ENCODE measurements at regions not wholly inside any gene's neighbourhood (a gene's known extent, or its start where the extent isn't known, plus 50 kb on each side); places are given as distances from the start of the nearest gene placed in this dataset.

DNA sequence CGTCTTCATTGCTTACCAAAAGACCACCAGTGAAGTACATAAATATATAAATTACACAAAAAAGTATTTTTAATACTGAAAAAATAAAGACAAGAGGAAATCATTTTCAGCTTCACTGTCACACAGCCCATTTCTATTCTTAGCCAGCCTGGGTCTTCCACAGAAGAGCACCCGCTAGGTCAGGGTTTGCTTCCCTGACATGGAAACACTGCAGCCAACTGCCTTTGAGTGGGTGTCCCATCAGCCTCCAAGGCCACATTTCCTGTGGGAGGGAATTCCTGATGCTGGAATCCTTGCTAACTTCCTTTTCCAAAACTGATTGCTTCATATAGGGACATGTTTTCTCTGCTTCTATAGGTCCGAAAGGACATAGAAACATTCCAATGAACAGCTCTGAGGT is 137.8 kb upstream of the CAV2 start:
- no peak for TF ChIP-seq POLR2A (IDR thresholded peaks at IDR 0.05)
- TF ChIP-seq, protein P1, sequence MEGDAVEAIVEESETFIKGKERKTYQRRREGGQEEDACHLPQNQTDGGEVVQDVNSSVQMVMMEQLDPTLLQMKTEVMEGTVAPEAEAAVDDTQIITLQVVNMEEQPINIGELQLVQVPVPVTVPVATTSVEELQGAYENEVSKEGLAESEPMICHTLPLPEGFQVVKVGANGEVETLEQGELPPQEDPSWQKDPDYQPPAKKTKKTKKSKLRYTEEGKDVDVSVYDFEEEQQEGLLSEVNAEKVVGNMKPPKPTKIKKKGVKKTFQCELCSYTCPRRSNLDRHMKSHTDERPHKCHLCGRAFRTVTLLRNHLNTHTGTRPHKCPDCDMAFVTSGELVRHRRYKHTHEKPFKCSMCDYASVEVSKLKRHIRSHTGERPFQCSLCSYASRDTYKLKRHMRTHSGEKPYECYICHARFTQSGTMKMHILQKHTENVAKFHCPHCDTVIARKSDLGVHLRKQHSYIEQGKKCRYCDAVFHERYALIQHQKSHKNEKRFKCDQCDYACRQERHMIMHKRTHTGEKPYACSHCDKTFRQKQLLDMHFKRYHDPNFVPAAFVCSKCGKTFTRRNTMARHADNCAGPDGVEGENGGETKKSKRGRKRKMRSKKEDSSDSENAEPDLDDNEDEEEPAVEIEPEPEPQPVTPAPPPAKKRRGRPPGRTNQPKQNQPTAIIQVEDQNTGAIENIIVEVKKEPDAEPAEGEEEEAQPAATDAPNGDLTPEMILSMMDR (IDR thresholded peaks at IDR 0.05): no peak
- 74 to 88% methylated on average over 3 of the region's 3 CpGs for WGBS, 2 donors
- Histone ChIP-seq H3K27ac (no peak overlapping the region), H3K4me1 (no peaks in the 10 kb centered on the region), H3K36me3 (ENCODE audit: low read depth, missing control alignments) (no peaks in the 10 kb centered on the region), H3K4me3 (no peak overlapping the region), H3K27me3 (no peaks in the 10 kb centered on the region), H3K9me3 (no peaks in the 10 kb centered on the region)
- intact Hi-C loops (cut with DNase I; ENCODE audit: low total_unique reads): no loop called here
- DNase-seq: no peak

DNA sequence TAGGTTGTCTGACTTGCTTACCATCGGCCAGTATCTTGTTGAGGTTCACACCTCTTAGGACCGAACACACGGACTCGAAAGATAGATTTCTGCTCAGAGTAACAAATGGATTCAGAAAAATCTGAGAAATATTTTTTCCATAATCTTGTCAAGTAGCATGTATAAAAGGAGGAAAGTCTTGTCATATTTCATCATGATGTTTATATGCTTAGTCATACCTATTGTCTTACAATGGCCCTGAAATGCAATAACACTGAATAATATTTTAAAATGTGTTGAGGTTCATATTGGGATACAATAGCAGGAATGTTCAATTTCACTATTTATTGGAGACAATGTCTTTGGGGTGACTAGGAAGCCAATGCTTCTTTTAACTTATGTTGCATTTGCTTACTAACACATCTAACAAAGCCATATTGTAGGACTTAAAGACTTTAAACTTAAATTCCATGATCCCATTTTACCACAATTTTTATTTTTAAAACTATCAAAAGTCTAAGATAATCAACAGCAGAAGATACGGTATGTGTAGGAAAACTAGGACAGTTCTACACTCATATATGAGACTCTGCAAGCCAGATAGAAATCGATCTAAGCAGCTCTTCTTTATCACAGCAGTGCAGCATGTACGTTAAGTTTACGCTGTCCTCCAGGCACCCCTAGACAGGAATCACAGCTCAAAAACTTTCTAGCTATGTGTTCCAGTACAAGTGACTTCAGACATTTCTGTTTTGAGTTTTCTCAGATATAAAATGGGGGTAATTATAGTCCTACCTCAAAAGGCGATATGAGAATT is 135.7 kb upstream of the CAV2 start:
- Histone ChIP-seq H3K9me3 (no peaks in the 10 kb centered on the region), H3K27me3 (no peaks in the 10 kb centered on the region), H3K27ac (no peak overlapping the region), H3K4me3 (no peak overlapping the region), H3K4me1 (no peaks in the 10 kb centered on the region), H3K36me3 (ENCODE audit: low read depth, missing control alignments) (no peaks in the 10 kb centered on the region)
- TF ChIP-seq POLR2A (IDR thresholded peaks at IDR 0.05): no peak
- TF ChIP-seq, protein P1 (IDR thresholded peaks at IDR 0.05): no peak
- intact Hi-C loops (cut with DNase I; ENCODE audit: low total_unique reads): no loop called here
- DNase-seq: no peak
- 93 to 96% methylated on average over 9 of the region's 9 CpGs for WGBS, 2 donors

DNA sequence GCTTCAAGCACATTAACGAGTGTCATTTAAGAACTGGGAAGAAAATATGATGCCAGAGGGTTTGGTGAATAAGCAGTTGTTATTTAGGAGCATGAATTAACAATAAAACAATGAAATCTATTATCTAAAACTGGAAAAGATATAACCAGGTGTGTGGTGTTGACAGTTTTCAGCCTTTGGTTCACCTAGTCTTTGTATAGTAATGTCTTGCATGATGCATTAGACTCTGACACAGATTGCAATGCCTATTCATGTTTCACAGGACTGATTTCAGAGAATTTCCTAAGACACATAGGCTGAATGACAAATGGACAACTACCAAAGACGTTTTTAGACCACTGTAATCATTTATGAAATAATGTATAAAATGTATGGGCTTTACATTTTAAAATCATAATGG is 135.1 kb upstream of the CAV2 start:
- no peaks in the 10 kb centered on the region for H3K9me3 ChIP-seq
- 87 to 88% methylated on average over 2 of the region's 2 CpGs for WGBS, 2 donors

DNA sequence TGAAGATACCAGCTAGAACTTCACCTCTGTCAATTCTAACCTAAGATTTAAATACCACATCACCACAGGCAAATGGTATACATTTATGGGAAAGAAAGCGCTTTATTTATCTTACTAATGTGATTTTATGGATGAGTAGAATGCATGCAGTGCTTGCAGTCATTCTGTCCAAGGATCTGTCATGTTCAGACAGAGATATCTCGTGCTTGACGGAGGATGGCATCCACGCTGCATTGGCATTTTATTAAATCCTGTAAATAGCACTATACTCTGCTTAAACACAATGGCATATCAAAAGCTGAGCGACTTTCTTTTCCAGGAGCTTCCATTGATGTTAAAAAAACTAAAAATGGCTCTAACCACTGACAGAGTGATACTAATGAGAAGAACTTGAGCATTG is 133.7 kb upstream of the CAV2 start:
- Histone ChIP-seq H3K4me1 (no peaks in the 10 kb centered on the region), H3K27ac (no peak overlapping the region), H3K9me3 (no peaks in the 10 kb centered on the region), H3K36me3 (ENCODE audit: low read depth, missing control alignments) (no peaks in the 10 kb centered on the region), H3K27me3 (no peaks in the 10 kb centered on the region), H3K4me3 (no peak overlapping the region)
- TF ChIP-seq, protein P1 (IDR thresholded peaks at IDR 0.05): no peak
- no peak for TF ChIP-seq POLR2A (IDR thresholded peaks at IDR 0.05)
- no peak for DNase-seq
- WGBS, 2 donors: 77% methylated on average over 5 of the region's 5 CpGs
- intact Hi-C loops (cut with DNase I; ENCODE audit: low total_unique reads): no loop called here

More for the DNA sequence above, 135.1 kb upstream of the CAV2 start:
- intact Hi-C loops (cut with DNase I; ENCODE audit: low total_unique reads): no loop called here
- TF ChIP-seq, protein P1 (IDR thresholded peaks at IDR 0.05): no peak
- no peak for TF ChIP-seq POLR2A (IDR thresholded peaks at IDR 0.05)
- Histone ChIP-seq H3K4me3 (no peak overlapping the region), H3K4me1 (no peaks in the 10 kb centered on the region), H3K27ac (no peak overlapping the region), H3K36me3 (ENCODE audit: low read depth, missing control alignments) (no peaks in the 10 kb centered on the region), H3K27me3 (no peaks in the 10 kb centered on the region)
- no peak for DNase-seq

Data from testis (tissue), 2 donors.